Gastrocnemius medialis (tissue), 4 donors: ENCODE measurements at regions not wholly inside any gene's neighbourhood (a gene's known extent, or its start where the extent isn't known, plus 50 kb on each side); places are given as distances from the start of the nearest gene placed in this dataset.

Experiments
- ATAC-seq, 2 donors: fragments of 150-250 bp; one replicate each; pipeline ENCODE4 v1.9.1; 2016
- DNase-seq, 2 donors: peaks; one replicate each; pipeline ENCODE4 v3.0.0-alpha.2; 2019
- H3K27ac ChIP-seq, 4 donors: fragments of 200-600 bp; sonication (generic); 1 replicate in 1 of 4; 2 replicates in 3 of 4; pipeline ENCODE4 v1.5.1; 2016 to 2018; ENCODE audit warnings: mild to moderate bottlenecking in 2 of 4, moderate library complexity in 1 of 4
- H3K27me3 ChIP-seq, 3 donors: fragments of 200-600 bp; sonication (generic) in 2 of 3; 1 replicate in 1 of 3; 2 replicates in 2 of 3; pipeline versions ENCODE4 v1.5.1 to v1.6.0; 2016 to 2019; ENCODE audit warnings: mild to moderate bottlenecking in 1 of 3, moderate library complexity in 1 of 3
- H3K36me3 ChIP-seq, 2 donors: fragments of 200-600 bp; sonication (generic) in 1 of 2; one replicate each; pipeline ENCODE4 v1.5.1; 2017 to 2018
- H3K4me1 ChIP-seq, 2 donors: fragments of 200-600 bp; sonication (generic) in 1 of 2; one replicate each; pipeline ENCODE4 v1.5.1; 2016 to 2017; ENCODE audit warnings: mild to moderate bottlenecking in 2 of 2
- H3K4me3 ChIP-seq, 4 donors: fragments of 200-600 bp; sonication (generic) in 3 of 4; 1 replicate in 1 of 4; 2 replicates in 3 of 4; pipeline ENCODE4 v1.5.1; 2016 to 2019; ENCODE audit warnings: mild to moderate bottlenecking in 2 of 4
- H3K9me3 ChIP-seq, 3 donors: fragments of 200-600 bp; sonication (generic) in 2 of 3; 1 replicate in 1 of 3; 2 replicates in 2 of 3; pipeline ENCODE4 v1.5.1; 2016 to 2019
- CTCF ChIP-seq, 5 experiments: fragments of 450-650 bp in 3 of 5; fragments of 200-600 bp in 2 of 5; sonication (generic) in 2 of 5; IDR thresholded peaks in 4 of 5; conservative IDR thresholded peaks in 1 of 5; 1 replicate in 4 of 5; 2 replicates in 1 of 5; pipeline ENCODE4 v1.5.1; 2016 to 2019; ENCODE audit warnings: antibody characterized with exemption in 5 of 5, mild to moderate bottlenecking in 3 of 5, moderate library complexity in 3 of 5
- POLR2A ChIP-seq, 2 donors: fragments of 450-650 bp; IDR thresholded peaks; one replicate each; pipeline ENCODE4 v1.6.1; 2017; ENCODE audit warnings: antibody characterized with exemption in 2 of 2, mild to moderate bottlenecking in 2 of 2, moderate library complexity in 2 of 2
- in situ Hi-C, 4 donors: fragments of 200-750 bp; cut with MboI; loops; one replicate each; pipeline versions ENCODE4 v1.15.0 to v1.8.0; 2017; ENCODE audit warnings: low sequenced_read_pairs in 4 of 4
- intact Hi-C: fragments of 100-400 bp; cut with DNase I; formaldehyde crosslinking; loops from one replicate; pipeline ENCODE4 v1.15.1; 2023; ENCODE audit warnings: low total_unique reads

DNA sequence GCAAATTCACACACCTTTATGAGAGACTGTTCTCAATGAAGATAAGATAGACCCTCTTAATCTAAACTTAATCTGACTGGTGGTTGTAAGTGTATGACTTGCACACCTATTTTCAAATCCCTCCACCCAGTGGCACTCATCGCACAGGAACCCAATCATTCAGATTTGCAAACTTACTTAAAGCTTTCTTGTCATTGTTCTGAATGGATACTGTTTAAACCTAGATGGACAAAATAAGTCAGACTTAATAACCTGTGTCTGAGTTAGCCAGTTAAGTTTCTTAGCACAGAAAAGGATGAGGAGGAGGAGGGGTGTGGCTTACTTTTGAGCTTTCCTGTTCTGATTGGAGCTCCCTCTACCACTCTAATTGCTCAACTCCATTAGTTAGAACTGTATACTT is 252.4 kb upstream of the CCNH start:
- Histone ChIP-seq H3K36me3 (no peaks in the 10 kb centered on the region), H3K27ac (no peak overlapping the region), H3K4me3 (no peak overlapping the region), H3K27me3 (no peaks in the 10 kb centered on the region), H3K9me3 (no peaks in the 10 kb centered on the region), H3K4me1 (no peaks in the 10 kb centered on the region)
- ATAC-seq = no peak
- TF ChIP-seq CTCF (IDR thresholded peaks at IDR 0.05 in 4 of 5, conservative IDR thresholded peaks at IDR 0.05 in 1 of 5) = no peak
- TF ChIP-seq POLR2A (IDR thresholded peaks at IDR 0.05) = no peak
- intact Hi-C loops = no loop called here
- DNase-seq = no peak
- in situ Hi-C loops = no loop called here

DNA sequence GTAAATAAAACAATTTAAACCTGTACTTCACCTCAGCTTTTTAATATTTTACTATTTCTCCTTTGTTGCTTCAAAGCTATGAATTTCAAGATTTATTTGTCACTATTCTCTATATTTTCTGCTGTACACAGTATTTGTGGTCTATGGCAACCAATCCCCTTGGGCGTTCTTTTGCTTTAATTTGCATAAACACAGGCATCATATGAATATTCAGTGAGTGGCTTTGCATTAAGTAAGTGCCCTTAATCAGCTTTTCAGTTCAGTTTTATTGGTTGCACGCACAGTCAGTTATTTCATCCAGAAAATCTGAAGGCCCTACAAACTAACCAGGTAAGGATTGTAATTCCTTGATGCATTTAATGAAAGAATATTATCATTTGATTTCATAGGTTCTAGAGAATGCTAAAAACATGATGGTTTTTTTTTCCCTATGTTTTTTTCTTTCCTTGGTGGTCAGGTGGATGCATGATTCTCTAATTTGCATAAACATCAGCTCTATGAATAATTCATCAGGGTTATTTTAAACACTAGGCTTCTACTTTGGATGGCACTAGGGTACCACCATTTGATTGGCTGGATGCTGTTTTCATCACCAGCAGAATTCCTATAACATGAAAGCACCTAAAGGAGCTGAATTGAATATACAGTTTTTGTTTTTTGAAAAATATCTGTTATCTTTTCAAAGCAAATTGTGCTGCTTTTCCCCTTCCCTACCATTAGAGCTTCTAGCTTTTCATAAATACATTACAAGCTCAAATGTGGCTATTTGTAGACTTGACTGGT is 249.2 kb upstream of the CCNH start:
- H3K4me3 ChIP-seq = no peak overlapping the region
- no peaks in the 10 kb centered on the region for H3K27me3 ChIP-seq
- no peak overlapping the region for H3K27ac ChIP-seq
- TF ChIP-seq POLR2A (IDR thresholded peaks at IDR 0.05) = no peak
- TF ChIP-seq CTCF (IDR thresholded peaks at IDR 0.05 in 4 of 5, conservative IDR thresholded peaks at IDR 0.05 in 1 of 5) = no peak
- in situ Hi-C loops (no loop called here), intact Hi-C loops (no loop called here)
- ATAC-seq = no peak
- H3K9me3 ChIP-seq = no peaks in the 10 kb centered on the region
- DNase-seq = no peak
- H3K36me3 ChIP-seq = no peaks in the 10 kb centered on the region
- no peaks in the 10 kb centered on the region for H3K4me1 ChIP-seq

DNA sequence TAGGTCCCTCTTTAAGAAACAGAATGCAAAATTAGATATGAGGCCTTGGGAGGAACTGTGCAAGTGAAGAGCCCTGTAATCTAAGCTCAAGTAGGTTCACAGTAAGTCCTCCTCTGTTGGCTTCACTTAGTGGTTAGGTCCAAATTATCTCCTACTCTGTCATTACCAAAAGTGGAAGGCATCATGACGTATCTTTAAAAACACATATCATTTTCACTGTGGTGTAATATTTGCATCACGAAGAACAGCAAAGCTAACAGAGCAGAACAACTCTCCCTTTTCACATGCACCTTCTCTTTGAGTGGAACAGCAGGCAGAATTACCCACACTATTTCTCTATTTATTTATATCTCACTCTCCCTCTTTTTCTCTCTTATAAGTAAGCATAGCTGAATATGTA is 240.5 kb upstream of the CCNH start:
- in situ Hi-C loops (no loop called here), intact Hi-C loops (no loop called here)
- no peaks in the 10 kb centered on the region for H3K36me3 ChIP-seq
- H3K27me3 ChIP-seq = no peaks in the 10 kb centered on the region
- no peak for DNase-seq
- H3K9me3 ChIP-seq = no peaks in the 10 kb centered on the region
- H3K27ac ChIP-seq = no peak overlapping the region
- no peak for ATAC-seq
- no peaks in the 10 kb centered on the region for H3K4me1 ChIP-seq
- no peak overlapping the region for H3K4me3 ChIP-seq
- TF ChIP-seq POLR2A (IDR thresholded peaks at IDR 0.05) (no peak), CTCF (IDR thresholded peaks at IDR 0.05 in 4 of 5, conservative IDR thresholded peaks at IDR 0.05 in 1 of 5) (no peak)

GRCh38 chr5:87650284-87650683 is 237.6 kb upstream of the CCNH start:
- in situ Hi-C loops = no loop called here
- no peaks in the 10 kb centered on the region for H3K27me3 ChIP-seq
- intact Hi-C loops = no loop called here
- H3K9me3 ChIP-seq = no peaks in the 10 kb centered on the region
- no peak for TF ChIP-seq POLR2A (IDR thresholded peaks at IDR 0.05)
- no peak for TF ChIP-seq CTCF (IDR thresholded peaks at IDR 0.05 in 4 of 5, conservative IDR thresholded peaks at IDR 0.05 in 1 of 5)
- no peak overlapping the region for H3K4me3 ChIP-seq
- H3K4me1 ChIP-seq = no peaks in the 10 kb centered on the region
- no peak for DNase-seq
- ATAC-seq = no peak
- H3K36me3 ChIP-seq = no peaks in the 10 kb centered on the region
- no peak overlapping the region for H3K27ac ChIP-seq

DNA sequence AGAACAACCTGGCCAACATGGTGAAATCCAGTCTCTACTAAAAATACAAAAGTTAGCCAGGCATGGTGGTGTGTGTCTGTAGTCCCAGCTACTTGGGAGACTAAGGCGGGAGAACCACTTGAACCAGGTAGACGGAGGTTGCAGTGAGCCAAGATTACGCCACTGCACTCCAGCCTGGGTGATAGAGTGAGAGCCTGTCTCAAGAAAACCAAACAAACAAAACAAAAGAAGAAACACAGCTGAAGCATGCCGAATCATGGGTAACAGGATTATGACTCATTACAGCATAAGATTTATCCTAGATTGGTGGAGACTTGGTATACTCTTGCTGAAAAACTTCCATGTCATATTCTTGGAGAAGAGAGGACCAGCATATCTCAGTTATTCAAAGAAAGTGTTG is 236.7 kb upstream of the CCNH start:
- in situ Hi-C loops (no loop called here), intact Hi-C loops (no loop called here)
- Histone ChIP-seq H3K9me3 (no peaks in the 10 kb centered on the region), H3K4me3 (no peak overlapping the region), H3K27me3 (no peaks in the 10 kb centered on the region), H3K4me1 (no peaks in the 10 kb centered on the region), H3K27ac (no peak overlapping the region), H3K36me3 (no peaks in the 10 kb centered on the region)
- TF ChIP-seq POLR2A (IDR thresholded peaks at IDR 0.05) (no peak), CTCF (IDR thresholded peaks at IDR 0.05 in 4 of 5, conservative IDR thresholded peaks at IDR 0.05 in 1 of 5) (no peak)
- ATAC-seq (no peak), DNase-seq (no peak)
